Fibroblast of lung (primary cell): ENCODE measurements at regions not wholly inside any gene's neighbourhood (a gene's known extent, or its start where the extent isn't known, plus 50 kb on each side); places are given as distances from the start of the nearest gene placed in this dataset.

Experiments used
- DNase-seq, 2 donors: peaks; one replicate each; pipeline versions ENCODE4 v3.0.0 to v3.0.0-alpha.2; 2010; ENCODE audit warnings: low read depth in 2 of 2
- H2AFZ ChIP-seq: 2 replicates; pipeline ENCODE4 v1.5.1; 2012; ENCODE audit warnings: low read length, control low read depth, inconsistent platforms
- H3K27ac ChIP-seq: 2 replicates; pipeline ENCODE4 v1.5.1; 2011; ENCODE audit warnings: low read length, control low read depth; ENCODE audit not compliant: insufficient read depth
- H3K27me3 ChIP-seq: 2 replicates; pipeline ENCODE4 v1.5.1; 2011; ENCODE audit warnings: mild to moderate bottlenecking, low read length; ENCODE audit not compliant: control insufficient read depth, insufficient read depth
- H3K36me3 ChIP-seq: 2 replicates; pipeline ENCODE4 v1.5.1; 2011; ENCODE audit warnings: low read length; ENCODE audit not compliant: control insufficient read depth, insufficient read depth
- H3K4me1 ChIP-seq: 2 replicates; pipeline ENCODE4 v1.5.1; 2011; ENCODE audit warnings: low read length; ENCODE audit not compliant: control insufficient read depth, insufficient read depth; ENCODE audit errors: extremely low read depth
- H3K4me2 ChIP-seq: 2 replicates; pipeline ENCODE4 v1.5.1; 2011; ENCODE audit warnings: low read length, control low read depth; ENCODE audit not compliant: insufficient read depth; ENCODE audit errors: extremely low read depth
- H3K4me3 ChIP-seq, 4 experiments: fragments of 200-600 bp in 1 of 4; sonication (generic) in 1 of 4; replicated peaks in 1 of 4; 2 replicates each; pipeline ENCODE4 v1.5.1; 2011 to 2016; ENCODE audit warnings: low read length in 4 of 4, low read depth in 3 of 4, mild to moderate bottlenecking in 3 of 4, control low read depth in 2 of 4, inconsistent platforms in 1 of 4, mixed read lengths in 1 of 4; ENCODE audit not compliant: insufficient read depth in 1 of 4; ENCODE audit errors: control extremely low read depth in 1 of 4
- H3K79me2 ChIP-seq: 2 replicates; pipeline ENCODE4 v1.5.1; 2012; ENCODE audit warnings: mild to moderate bottlenecking, low read length, inconsistent platforms; ENCODE audit not compliant: control insufficient read depth, insufficient read depth
- H3K9ac ChIP-seq: 2 replicates; pipeline ENCODE4 v1.5.1; 2011; ENCODE audit warnings: mild to moderate bottlenecking, low read length, control low read depth; ENCODE audit not compliant: insufficient read depth
- H3K9me3 ChIP-seq: 2 replicates; pipeline ENCODE4 v1.5.1; 2012; ENCODE audit warnings: low read depth, low read length; ENCODE audit not compliant: control insufficient read depth, insufficient read depth
- H4K20me1 ChIP-seq: 2 replicates; pipeline ENCODE4 v1.5.1; 2011; ENCODE audit warnings: low read length; ENCODE audit not compliant: control insufficient read depth, insufficient read depth; ENCODE audit errors: extremely low read depth
- EZH2 ChIP-seq: IDR thresholded peaks from 2 replicates; pipeline ENCODE4 v1.5.1; 2012; ENCODE audit warnings: low read length, control low read depth, mild to moderate bottlenecking; ENCODE audit errors: missing control alignments
- TF ChIP-seq, protein P1 (sequence below), 2 donors: IDR thresholded peaks in 1 of 2; conservative IDR thresholded peaks in 1 of 2; 1 replicate in 1 of 2; 2 replicates in 1 of 2; pipeline ENCODE4 v1.5.1; 2011 to 2012; ENCODE audit warnings: low read length in 2 of 2, control low read depth in 1 of 2, inconsistent platforms in 1 of 2, low read depth in 1 of 2, mild to moderate bottlenecking in 1 of 2

DNA sequence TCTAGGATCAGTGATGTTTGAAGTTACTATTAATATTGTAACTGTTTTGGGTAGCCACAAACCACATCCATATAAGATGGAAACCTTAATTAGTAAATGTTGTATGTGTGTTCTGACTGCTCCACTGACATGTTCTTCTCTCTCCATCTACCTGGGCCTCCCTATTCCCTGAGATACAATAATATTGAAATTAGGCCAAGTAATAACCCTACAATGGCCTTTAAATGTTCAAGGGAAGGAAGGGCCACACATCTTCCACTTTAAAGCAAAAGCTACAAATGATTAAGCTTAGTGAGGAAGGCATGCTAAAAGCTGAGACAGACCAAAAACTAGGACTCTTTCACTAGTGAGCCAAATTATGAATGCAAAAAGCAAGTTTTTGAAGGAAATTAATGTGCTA is 176.4 kb upstream of the ANK3 start:
- H3K4me2 ChIP-seq = no peak overlapping the region
- no peak for TF ChIP-seq EZH2
- TF ChIP-seq, protein P1, sequence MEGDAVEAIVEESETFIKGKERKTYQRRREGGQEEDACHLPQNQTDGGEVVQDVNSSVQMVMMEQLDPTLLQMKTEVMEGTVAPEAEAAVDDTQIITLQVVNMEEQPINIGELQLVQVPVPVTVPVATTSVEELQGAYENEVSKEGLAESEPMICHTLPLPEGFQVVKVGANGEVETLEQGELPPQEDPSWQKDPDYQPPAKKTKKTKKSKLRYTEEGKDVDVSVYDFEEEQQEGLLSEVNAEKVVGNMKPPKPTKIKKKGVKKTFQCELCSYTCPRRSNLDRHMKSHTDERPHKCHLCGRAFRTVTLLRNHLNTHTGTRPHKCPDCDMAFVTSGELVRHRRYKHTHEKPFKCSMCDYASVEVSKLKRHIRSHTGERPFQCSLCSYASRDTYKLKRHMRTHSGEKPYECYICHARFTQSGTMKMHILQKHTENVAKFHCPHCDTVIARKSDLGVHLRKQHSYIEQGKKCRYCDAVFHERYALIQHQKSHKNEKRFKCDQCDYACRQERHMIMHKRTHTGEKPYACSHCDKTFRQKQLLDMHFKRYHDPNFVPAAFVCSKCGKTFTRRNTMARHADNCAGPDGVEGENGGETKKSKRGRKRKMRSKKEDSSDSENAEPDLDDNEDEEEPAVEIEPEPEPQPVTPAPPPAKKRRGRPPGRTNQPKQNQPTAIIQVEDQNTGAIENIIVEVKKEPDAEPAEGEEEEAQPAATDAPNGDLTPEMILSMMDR (conservative IDR thresholded peaks at IDR 0.05 in 1 of 2, IDR thresholded peaks at IDR 0.05 in 1 of 2; ENCODE audit: low read depth in 1 of 2, low read length in 2 of 2) = no peak
- H3K27me3 ChIP-seq = no peaks in the 10 kb centered on the region
- no peak overlapping the region for H3K4me3 ChIP-seq
- H2AFZ ChIP-seq = no peak overlapping the region
- no peak overlapping the region for H3K27ac ChIP-seq
- no peak for DNase-seq
- H3K9ac ChIP-seq = no peak overlapping the region
- H3K9me3 ChIP-seq = no peaks in the 10 kb centered on the region
- no peaks in the 10 kb centered on the region for H4K20me1 ChIP-seq
- no peaks in the 10 kb centered on the region for H3K36me3 ChIP-seq
- no peaks in the 10 kb centered on the region for H3K79me2 ChIP-seq
- H3K4me1 ChIP-seq = no peaks in the 10 kb centered on the region

- Histone ChIP-seq H4K20me1 (no peaks in the 10 kb centered on the region), H3K9ac (no peak overlapping the region), H3K4me3 (no peak overlapping the region), H3K4me2 (no peak overlapping the region), H3K27me3 (no peaks in the 10 kb centered on the region), H3K4me1 (no peaks in the 10 kb centered on the region), H3K27ac (no peak overlapping the region), H3K79me2 (no peaks in the 10 kb centered on the region), H2AFZ (no peak overlapping the region), H3K36me3 (no peaks in the 10 kb centered on the region), H3K9me3 (no peaks in the 10 kb centered on the region)
- no peak for DNase-seq
- TF ChIP-seq, protein P1 (conservative IDR thresholded peaks at IDR 0.05 in 1 of 2, IDR thresholded peaks at IDR 0.05 in 1 of 2; ENCODE audit: low read depth in 1 of 2, low read length in 2 of 2) = no peak
- TF ChIP-seq EZH2 = no peak
Measured at GRCh38 chr10:60565492-60565891, 175.8 kb upstream of the ANK3 start.

DNA sequence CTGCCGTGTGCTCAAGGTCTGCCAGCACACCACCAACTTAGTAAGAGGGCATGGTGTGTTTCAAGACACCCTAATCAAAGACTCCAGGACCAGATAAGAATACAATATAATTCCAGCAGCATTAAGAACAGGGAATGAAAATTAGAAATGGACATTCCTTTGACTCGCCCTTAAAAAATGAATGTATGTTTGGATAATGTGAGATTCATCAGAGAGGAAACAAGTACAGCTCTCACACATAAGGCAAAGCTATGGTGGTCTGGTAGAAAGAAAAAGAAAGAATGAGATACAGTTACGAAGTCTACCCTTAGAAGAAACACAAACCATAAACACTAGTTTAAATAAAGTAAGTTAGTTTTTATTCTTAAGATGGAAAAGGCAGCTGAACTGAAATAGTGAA is 174.8 kb upstream of the ANK3 start:
- no peak overlapping the region for H3K9ac ChIP-seq
- no peaks in the 10 kb centered on the region for H3K4me1 ChIP-seq
- H3K4me3 ChIP-seq = no peak overlapping the region
- H3K27ac ChIP-seq = no peak overlapping the region
- H3K27me3 ChIP-seq = no peaks in the 10 kb centered on the region
- H3K9me3 ChIP-seq = no peaks in the 10 kb centered on the region
- peak; percentile 5 to 29 for DNase-seq
- H3K36me3 ChIP-seq = no peaks in the 10 kb centered on the region
- H2AFZ ChIP-seq = no peak overlapping the region
- H4K20me1 ChIP-seq = no peaks in the 10 kb centered on the region
- H3K4me2 ChIP-seq = no peak overlapping the region
- H3K79me2 ChIP-seq = no peaks in the 10 kb centered on the region
- no peak for TF ChIP-seq EZH2
- TF ChIP-seq, protein P1 (conservative IDR thresholded peaks at IDR 0.05 in 1 of 2, IDR thresholded peaks at IDR 0.05 in 1 of 2; ENCODE audit: low read depth in 1 of 2, low read length in 2 of 2) = no peak
